ENCODE measurements at regions not wholly inside any gene's neighbourhood (a gene's known extent, or its start where the extent isn't known, plus 50 kb on each side); places are given as distances from the start of the nearest gene placed in this dataset.

- no peak for TF ChIP-seq CTCF (conservative IDR thresholded peaks at IDR 0.05)
- no peaks in the 10 kb centered on the region for H3K4me1 Mint-ChIP-seq
- H3K27ac Mint-ChIP-seq, result no peak overlapping the region
- Histone ChIP-seq H3K36me3 (ENCODE audit: control insufficient read depth, insufficient read depth, low read length) (no peaks in the 10 kb centered on the region), H3K4me1 (ENCODE audit: control insufficient read depth, insufficient read depth, low read length) (no peaks in the 10 kb centered on the region), H3K9ac (ENCODE audit: extremely low read depth, low read length, poor library complexity, severe bottlenecking) (no peak overlapping the region), H3K27ac (ENCODE audit: low read depth, low read length) (no peak overlapping the region), H3K27me3 (ENCODE audit: control insufficient read depth, insufficient read depth, low read length, poor library complexity, severe bottlenecking) (no peaks in the 10 kb centered on the region), H3K9me3 (ENCODE audit: control insufficient read depth, low read length) (no peaks in the 10 kb centered on the region), H3K4me3 (ENCODE audit: low read length) (no peak overlapping the region)
- WGBS, 2 experiments (ENCODE audit: insufficient coverage in 1 of 2, insufficient read length in 1 of 2), result 96% methylated on average over 1 of the region's 1 CpG; no CpG with 5 or more reads in 1 of the 2 experiments
- no peak for DNase-seq
- no peak overlapping the region for H3K4me3 Mint-ChIP-seq
- no peaks in the 10 kb centered on the region for H3K36me3 Mint-ChIP-seq (ENCODE audit: low read depth)
- no peaks in the 10 kb centered on the region for H3K27me3 Mint-ChIP-seq (ENCODE audit: insufficient read depth)
- no peaks in the 10 kb centered on the region for H3K9me3 Mint-ChIP-seq
Measured at GRCh38 chr9:23979491-23979890, 153.5 kb upstream of the ELAVL2 start.

DNA sequence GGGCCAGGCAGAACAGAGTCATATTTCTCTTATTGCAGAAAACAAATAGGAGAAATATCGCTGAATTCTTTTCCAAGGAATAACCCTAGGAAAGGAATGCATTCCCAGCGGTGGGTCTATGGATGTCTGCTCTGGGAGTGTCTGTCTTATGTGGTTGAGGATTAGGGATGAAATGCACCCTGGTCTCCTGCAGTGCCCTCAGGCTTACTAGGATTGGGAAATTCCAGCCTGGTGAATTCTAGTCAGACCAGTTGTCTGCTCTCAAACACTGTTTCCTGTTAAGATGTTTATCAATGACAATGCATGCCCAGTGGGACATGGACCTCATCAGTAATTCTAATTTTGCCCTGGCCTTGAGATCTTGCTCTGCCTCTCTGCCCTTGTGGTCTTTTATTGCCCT, 136.1 kb upstream of the ELAVL2 start:
- Histone ChIP-seq H3K27me3 (ENCODE audit: control insufficient read depth, insufficient read depth, low read length, poor library complexity, severe bottlenecking) (no peaks in the 10 kb centered on the region), H3K27ac (ENCODE audit: low read depth, low read length) (no peak overlapping the region), H3K9me3 (ENCODE audit: control insufficient read depth, low read length) (no peaks in the 10 kb centered on the region), H3K4me1 (ENCODE audit: control insufficient read depth, insufficient read depth, low read length) (no peaks in the 10 kb centered on the region), H3K9ac (ENCODE audit: extremely low read depth, low read length, poor library complexity, severe bottlenecking) (no peak overlapping the region), H3K4me3 (ENCODE audit: low read length) (no peak overlapping the region), H3K36me3 (ENCODE audit: control insufficient read depth, insufficient read depth, low read length) (no peaks in the 10 kb centered on the region)
- peaks cover 3% of the 10 kb centered on the region for H3K36me3 Mint-ChIP-seq (ENCODE audit: low read depth)
- DNase-seq, result peak; percentile 56
- no peaks in the 10 kb centered on the region for H3K4me1 Mint-ChIP-seq
- TF ChIP-seq CTCF (conservative IDR thresholded peaks at IDR 0.05), result no peak
- 60 to 91% methylated on average over 1 to 2 of the region's 2 CpGs for WGBS, 2 experiments (ENCODE audit: insufficient coverage in 1 of 2, insufficient read length in 1 of 2)
- no peak overlapping the region for H3K4me3 Mint-ChIP-seq
- H3K9me3 Mint-ChIP-seq, result peaks cover 52% of the 10 kb centered on the region
- no peak overlapping the region for H3K27ac Mint-ChIP-seq
- H3K27me3 Mint-ChIP-seq (ENCODE audit: insufficient read depth), result no peaks in the 10 kb centered on the region

GRCh38 chr9:23945897-23946296, 119.9 kb upstream of the ELAVL2 start:
- Histone ChIP-seq H3K27me3 (ENCODE audit: control insufficient read depth, insufficient read depth, low read length, poor library complexity, severe bottlenecking) (no peaks in the 10 kb centered on the region), H3K27ac (ENCODE audit: low read depth, low read length) (no peak overlapping the region), H3K36me3 (ENCODE audit: control insufficient read depth, insufficient read depth, low read length) (no peaks in the 10 kb centered on the region), H3K4me1 (ENCODE audit: control insufficient read depth, insufficient read depth, low read length) (no peaks in the 10 kb centered on the region), H3K4me3 (ENCODE audit: low read length) (no peak overlapping the region), H3K9ac (ENCODE audit: extremely low read depth, low read length, poor library complexity, severe bottlenecking) (no peak overlapping the region), H3K9me3 (ENCODE audit: control insufficient read depth, low read length) (peaks cover 30% of the 10 kb centered on the region)
- H3K27ac Mint-ChIP-seq, result no peak overlapping the region
- H3K36me3 Mint-ChIP-seq (ENCODE audit: low read depth), result no peaks in the 10 kb centered on the region
- H3K9me3 Mint-ChIP-seq, result peaks cover 36% of the 10 kb centered on the region
- H3K4me1 Mint-ChIP-seq, result no peaks in the 10 kb centered on the region
- no peak for TF ChIP-seq CTCF (conservative IDR thresholded peaks at IDR 0.05)
- no peaks in the 10 kb centered on the region for H3K27me3 Mint-ChIP-seq (ENCODE audit: insufficient read depth)
- H3K4me3 Mint-ChIP-seq, result no peak overlapping the region
- 90% methylated on average over 6 of the region's 6 CpGs; no CpG with 5 or more reads in 1 of the 2 experiments for WGBS, 2 experiments (ENCODE audit: insufficient coverage in 1 of 2, insufficient read length in 1 of 2)
- no peak for DNase-seq
